CD8-positive, alpha-beta memory T cell (primary cell): ENCODE measurements at regions not wholly inside any gene's neighbourhood (a gene's known extent, or its start where the extent isn't known, plus 50 kb on each side); places are given as distances from the start of the nearest gene placed in this dataset.
A peak's percentile ranks its signal among the peaks of the same experiment; 100 is the strongest.

ENCODE experiments used
- CTCF ChIA-PET: fragments of 350-600 bp; sonication (Branson Sonifier 250); formaldehyde crosslinking; loops from one replicate; lab custom pipeline; 2021; ENCODE audit warnings: antibody characterized with exemption; lab: Charles Lee
- POLR2A ChIA-PET: fragments of 350-600 bp; sonication (Branson Sonifier 250); formaldehyde crosslinking; loops from one replicate; lab custom pipeline; 2021; ENCODE audit warnings: antibody characterized with exemption; lab: Charles Lee
- DNase-seq, 5 donors: peaks; one replicate each; pipeline versions ENCODE4 v3.0.0 to v3.0.0-alpha.2; 2020 to 2022; ENCODE audit warnings: mixed read lengths in 1 of 5
- H3K27ac ChIP-seq: one replicate; pipeline ENCODE4 v1.7.0; 2013; ENCODE audit warnings: low read depth, mild to moderate bottlenecking, low read length, moderate library complexity
- H3K27me3 ChIP-seq: 2 replicates; pipeline ENCODE4 v1.7.0; 2013; ENCODE audit warnings: low read length, mild to moderate bottlenecking; ENCODE audit not compliant: insufficient read depth, poor library complexity, severe bottlenecking
- H3K36me3 ChIP-seq: 2 replicates; pipeline ENCODE4 v1.7.0; 2013; ENCODE audit warnings: mild to moderate bottlenecking, low read length, moderate library complexity; ENCODE audit not compliant: insufficient read depth
- H3K4me1 ChIP-seq: 2 replicates; pipeline ENCODE4 v1.7.0; 2013; ENCODE audit warnings: mild to moderate bottlenecking, low read length, moderate library complexity; ENCODE audit not compliant: insufficient read depth
- H3K4me3 ChIP-seq: 2 replicates; pipeline ENCODE4 v1.7.0; 2013; ENCODE audit warnings: mild to moderate bottlenecking, low read length
- H3K9me3 ChIP-seq: 2 replicates; pipeline ENCODE4 v1.7.0; 2013; ENCODE audit warnings: mild to moderate bottlenecking, low read length
- H3K27ac Mint-ChIP-seq, 8 donors: one replicate each; pipeline ENCODE4 v1.8.0; 2020 to 2021; ENCODE audit warnings: mixed read lengths in 8 of 8, mild to moderate bottlenecking in 6 of 8, inconsistent platforms in 3 of 8, moderate library complexity in 3 of 8
- H3K27me3 Mint-ChIP-seq, 2 donors: one replicate each; pipeline ENCODE4 v1.8.0; 2020 to 2021; ENCODE audit warnings: mixed read lengths in 2 of 2, mild to moderate bottlenecking in 1 of 2, moderate library complexity in 1 of 2
- H3K36me3 Mint-ChIP-seq, 3 donors: one replicate each; pipeline ENCODE4 v1.8.0; 2020 to 2021; ENCODE audit warnings: mixed read lengths in 3 of 3, inconsistent platforms in 1 of 3, mild to moderate bottlenecking in 1 of 3
- H3K4me1 Mint-ChIP-seq, 3 donors: one replicate each; pipeline ENCODE4 v1.8.0; 2020 to 2021; ENCODE audit warnings: mixed read lengths in 3 of 3, inconsistent platforms in 1 of 3, mild to moderate bottlenecking in 1 of 3
- H3K4me3 Mint-ChIP-seq, 7 donors: one replicate each; pipeline ENCODE4 v1.8.0; 2020 to 2021; ENCODE audit warnings: mixed read lengths in 7 of 7, mild to moderate bottlenecking in 6 of 7, moderate library complexity in 4 of 7, inconsistent platforms in 2 of 7
- H3K9me3 Mint-ChIP-seq, 5 donors: one replicate each; pipeline ENCODE4 v1.8.0; 2020 to 2022; ENCODE audit warnings: mixed read lengths in 5 of 5, mild to moderate bottlenecking in 3 of 5, moderate library complexity in 2 of 5, inconsistent platforms in 1 of 5

DNA sequence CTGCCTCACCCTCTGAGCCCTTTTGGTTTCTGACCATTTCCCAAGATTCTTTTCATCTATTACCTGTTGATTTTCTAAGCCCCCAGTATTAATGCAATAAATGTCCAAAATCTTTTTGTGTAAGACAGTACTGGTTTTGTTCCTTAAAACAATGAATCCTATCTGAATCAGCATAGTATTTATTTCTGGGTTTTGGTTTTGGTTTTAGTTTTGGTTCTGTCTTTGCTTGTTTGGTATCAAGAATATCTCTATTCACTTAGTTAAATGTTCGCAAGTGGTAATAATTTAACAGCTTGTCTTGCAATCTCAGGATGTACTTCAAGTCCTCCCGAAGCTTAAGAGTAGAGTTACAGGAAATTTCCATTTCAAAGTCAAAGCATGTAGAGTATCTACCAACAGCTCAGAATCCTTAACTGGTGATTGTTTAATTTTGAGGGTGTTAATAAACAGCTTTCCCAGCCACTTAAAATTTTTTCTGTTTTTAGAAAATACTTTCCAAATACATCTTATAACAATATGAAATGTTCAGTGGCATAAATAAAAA, 67.7 kb upstream of the NEDD4L start:
- Mint-ChIP-seq H3K9me3 (no peaks in the 10 kb centered on the region), H3K27me3 (peaks cover 9 to 11% of the 10 kb centered on the region in 2 donors), H3K36me3 (no peaks in the 10 kb centered on the region), H3K4me3 (no peak overlapping the region), H3K4me1 (no peaks in the 10 kb centered on the region), H3K27ac (no peak overlapping the region)
- H3K27ac ChIP-seq: no peak overlapping the region
- POLR2A ChIA-PET: no interaction called here
- H3K4me1 ChIP-seq: no peaks in the 10 kb centered on the region
- H3K36me3 ChIP-seq: no peaks in the 10 kb centered on the region
- no peak overlapping the region for H3K4me3 ChIP-seq
- H3K27me3 ChIP-seq: no peaks in the 10 kb centered on the region
- DNase-seq: no peak
- CTCF ChIA-PET: no interaction called here
- no peaks in the 10 kb centered on the region for H3K9me3 ChIP-seq

DNA sequence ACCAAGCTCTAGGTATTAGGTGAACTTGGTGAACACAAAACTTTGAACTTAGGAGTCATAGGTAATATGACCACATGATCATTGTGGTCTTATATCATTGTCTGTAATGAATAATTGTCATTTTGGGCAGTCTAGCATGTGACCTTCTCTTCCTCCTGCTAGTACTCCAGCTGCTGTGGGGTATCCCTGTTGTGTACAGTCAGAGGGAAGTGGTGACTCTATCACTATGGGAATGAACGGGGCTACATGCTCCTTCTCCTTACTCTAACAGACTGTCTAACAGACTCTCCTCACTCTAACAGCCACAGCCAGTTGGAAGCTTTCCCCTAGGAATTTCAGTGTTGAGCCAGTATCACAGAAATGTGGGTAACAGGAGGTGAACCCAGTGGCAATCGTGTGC, 68.2 kb upstream of the NEDD4L start:
- Mint-ChIP-seq H3K27me3 (peaks cover 9 to 12% of the 10 kb centered on the region in 2 donors), H3K36me3 (no peaks in the 10 kb centered on the region), H3K9me3 (no peaks in the 10 kb centered on the region), H3K4me3 (no peak overlapping the region), H3K4me1 (no peaks in the 10 kb centered on the region), H3K27ac (no peak overlapping the region)
- ChIA-PET POLR2A (no interaction called here), CTCF (no interaction called here)
- Histone ChIP-seq H3K4me3 (no peak overlapping the region), H3K4me1 (no peaks in the 10 kb centered on the region), H3K27me3 (no peaks in the 10 kb centered on the region), H3K36me3 (no peaks in the 10 kb centered on the region), H3K27ac (no peak overlapping the region), H3K9me3 (no peaks in the 10 kb centered on the region)
- DNase-seq: no peak

DNA sequence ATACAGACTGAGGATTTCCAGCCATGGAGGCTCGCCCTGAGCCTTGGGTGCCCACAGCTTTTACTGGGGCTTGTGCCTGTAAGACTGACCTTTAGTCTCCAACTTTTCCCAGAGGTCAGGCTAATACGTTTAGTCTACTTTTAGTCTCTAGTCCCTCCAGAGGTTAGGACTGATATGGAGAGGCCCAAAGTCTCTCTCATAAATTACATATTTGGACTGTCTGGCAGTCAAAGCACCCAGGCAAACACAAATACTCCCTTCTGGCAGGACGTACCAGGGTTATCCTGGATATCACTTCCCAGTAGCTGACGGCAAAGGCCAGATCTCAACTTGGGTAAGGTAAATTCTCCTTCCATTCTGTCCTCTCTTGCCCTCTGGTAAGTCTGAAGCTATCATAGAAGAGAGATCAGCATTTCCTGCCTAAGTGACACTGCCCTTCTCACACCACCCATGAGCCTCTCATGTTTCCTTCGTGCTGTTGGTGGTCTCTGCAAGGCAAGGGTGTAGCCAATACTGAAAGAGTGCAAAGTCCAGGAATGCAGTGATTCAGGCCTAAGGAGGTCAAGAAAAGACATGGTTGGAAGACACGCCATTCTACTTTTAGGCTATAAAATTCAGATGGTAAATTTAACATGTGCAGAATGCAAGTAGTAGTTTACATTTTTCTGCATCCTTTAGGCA, 69.3 kb upstream of the NEDD4L start:
- H3K4me3 Mint-ChIP-seq: no peak overlapping the region
- no peak overlapping the region for H3K27ac ChIP-seq
- no peak overlapping the region for H3K4me3 ChIP-seq
- CTCF ChIA-PET: no interaction called here
- POLR2A ChIA-PET: no interaction called here
- H3K36me3 ChIP-seq: no peaks in the 10 kb centered on the region
- H3K4me1 Mint-ChIP-seq: no peaks in the 10 kb centered on the region
- peaks cover 9 to 14% of the 10 kb centered on the region in 2 donors for H3K27me3 Mint-ChIP-seq
- no peaks in the 10 kb centered on the region for H3K4me1 ChIP-seq
- H3K36me3 Mint-ChIP-seq: no peaks in the 10 kb centered on the region
- no peaks in the 10 kb centered on the region for H3K9me3 Mint-ChIP-seq
- H3K27ac Mint-ChIP-seq: no peak overlapping the region
- H3K9me3 ChIP-seq: no peaks in the 10 kb centered on the region
- no peaks in the 10 kb centered on the region for H3K27me3 ChIP-seq
- no peak for DNase-seq

DNA sequence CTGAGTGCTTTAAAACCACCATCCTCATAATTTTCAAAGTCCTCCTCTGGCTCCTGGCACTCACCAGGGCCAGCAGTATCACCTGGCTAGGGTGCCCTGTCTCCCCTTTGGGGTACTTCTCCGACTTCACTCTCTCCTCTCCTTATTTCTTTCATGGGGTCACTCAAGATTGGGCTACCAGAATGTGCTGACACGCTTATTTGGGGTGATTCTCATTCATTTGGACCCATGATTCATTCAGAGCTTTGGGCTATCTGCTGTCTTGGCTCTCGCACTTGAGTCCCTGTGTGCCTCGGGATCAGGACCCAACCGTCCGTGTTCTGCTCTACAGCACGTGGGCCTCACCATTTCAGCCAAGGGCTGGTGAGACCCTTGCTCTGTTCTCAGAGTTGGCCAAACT, 70.1 kb upstream of the NEDD4L start:
- no peaks in the 10 kb centered on the region for H3K4me1 ChIP-seq
- no peak overlapping the region for H3K4me3 ChIP-seq
- Mint-ChIP-seq H3K9me3 (no peaks in the 10 kb centered on the region), H3K27me3 (peaks cover 9 to 14% of the 10 kb centered on the region in 2 donors), H3K4me3 (no peak overlapping the region), H3K4me1 (no peaks in the 10 kb centered on the region), H3K27ac (peak overlapping the region in 1 of 8 donors; percentile 23), H3K36me3 (no peaks in the 10 kb centered on the region)
- no peaks in the 10 kb centered on the region for H3K27me3 ChIP-seq
- no peak for DNase-seq
- no peaks in the 10 kb centered on the region for H3K9me3 ChIP-seq
- ChIA-PET CTCF (no interaction called here), POLR2A (no interaction called here)
- H3K36me3 ChIP-seq: no peaks in the 10 kb centered on the region
- no peak overlapping the region for H3K27ac ChIP-seq

DNA sequence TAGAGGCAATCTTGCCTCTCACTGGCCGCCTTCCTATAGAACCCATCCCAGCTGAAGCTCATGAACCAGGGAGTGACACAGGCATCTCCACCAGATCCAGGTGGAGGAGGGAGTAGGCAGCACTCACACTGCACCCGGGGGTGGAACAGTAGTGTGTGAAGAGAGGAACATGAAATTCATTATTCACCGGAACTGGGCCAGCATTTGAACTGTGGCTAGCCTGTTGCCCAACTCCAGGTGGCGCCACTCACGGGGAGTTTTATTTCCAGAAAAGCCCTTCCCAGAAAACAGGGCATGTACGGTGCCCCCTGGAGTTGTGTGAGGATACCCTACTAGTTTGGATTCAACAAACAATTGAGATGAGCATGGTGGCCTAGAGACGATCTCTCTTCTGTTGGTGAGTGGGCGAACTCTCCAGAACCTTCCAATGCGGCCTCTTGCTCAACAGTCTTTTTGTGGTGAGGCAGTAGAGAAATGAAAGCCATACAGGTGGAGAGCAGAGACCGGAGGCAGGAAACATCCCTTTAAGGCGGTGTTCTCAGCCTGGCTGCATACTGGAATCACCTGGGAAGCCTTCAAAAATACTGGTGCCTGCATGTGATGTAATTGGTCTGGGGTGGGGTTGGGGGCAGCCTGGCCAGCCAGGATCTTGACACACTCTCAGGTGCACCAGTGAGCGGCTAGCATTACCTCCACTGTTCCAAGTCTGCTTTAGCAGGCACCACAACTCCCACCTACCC, 73.5 kb upstream of the NEDD4L start:
- POLR2A ChIA-PET: no interaction called here
- Mint-ChIP-seq H3K4me1 (no peaks in the 10 kb centered on the region), H3K27ac (peak overlapping the region in 1 of 8 donors; percentile 31)

DNA sequence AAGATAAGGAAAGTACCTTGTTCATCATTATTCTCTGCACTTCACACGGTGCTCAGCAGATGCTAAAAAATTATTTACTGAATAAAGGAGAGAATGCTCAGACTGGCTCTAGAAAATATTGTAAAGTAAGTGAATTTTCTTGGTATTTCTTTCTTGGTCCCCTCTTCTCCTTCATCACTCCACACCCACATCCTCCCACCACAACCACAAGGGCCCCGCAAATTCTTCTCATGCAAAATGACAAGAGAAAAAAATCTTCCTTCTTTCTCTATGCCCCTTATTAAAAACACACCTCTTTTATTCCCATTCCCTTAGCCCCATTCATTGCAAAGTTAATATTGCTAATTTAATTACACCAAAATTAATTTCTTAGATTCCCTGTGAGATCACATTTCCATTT, 74.2 kb upstream of the NEDD4L start:
- H3K9me3 ChIP-seq: no peaks in the 10 kb centered on the region
- H3K27ac Mint-ChIP-seq: no peak overlapping the region
- peaks cover 0 to 7% of the 10 kb centered on the region in 2 donors for H3K27me3 Mint-ChIP-seq
- DNase-seq: no peak
- no peaks in the 10 kb centered on the region for H3K9me3 Mint-ChIP-seq
- no peak overlapping the region for H3K27ac ChIP-seq
- no peaks in the 10 kb centered on the region for H3K36me3 Mint-ChIP-seq
- no peaks in the 10 kb centered on the region for H3K36me3 ChIP-seq
- no peak overlapping the region for H3K4me3 ChIP-seq
- POLR2A ChIA-PET: no interaction called here
- CTCF ChIA-PET: no interaction called here
- H3K4me1 Mint-ChIP-seq: no peaks in the 10 kb centered on the region
- no peak overlapping the region for H3K4me3 Mint-ChIP-seq
- no peaks in the 10 kb centered on the region for H3K27me3 ChIP-seq
- no peaks in the 10 kb centered on the region for H3K4me1 ChIP-seq

More for the DNA sequence above, 73.5 kb upstream of the NEDD4L start:
- no peak for DNase-seq
- H3K27ac ChIP-seq: no peak overlapping the region
- H3K36me3 ChIP-seq: no peaks in the 10 kb centered on the region
- CTCF ChIA-PET: no interaction called here
- H3K9me3 ChIP-seq: no peaks in the 10 kb centered on the region
- no peak overlapping the region for H3K4me3 ChIP-seq
- Mint-ChIP-seq H3K36me3 (no peaks in the 10 kb centered on the region), H3K27me3 (peaks cover 0 to 7% of the 10 kb centered on the region in 2 donors), H3K9me3 (no peaks in the 10 kb centered on the region), H3K4me3 (no peak overlapping the region)
- no peaks in the 10 kb centered on the region for H3K27me3 ChIP-seq
- no peaks in the 10 kb centered on the region for H3K4me1 ChIP-seq

DNA sequence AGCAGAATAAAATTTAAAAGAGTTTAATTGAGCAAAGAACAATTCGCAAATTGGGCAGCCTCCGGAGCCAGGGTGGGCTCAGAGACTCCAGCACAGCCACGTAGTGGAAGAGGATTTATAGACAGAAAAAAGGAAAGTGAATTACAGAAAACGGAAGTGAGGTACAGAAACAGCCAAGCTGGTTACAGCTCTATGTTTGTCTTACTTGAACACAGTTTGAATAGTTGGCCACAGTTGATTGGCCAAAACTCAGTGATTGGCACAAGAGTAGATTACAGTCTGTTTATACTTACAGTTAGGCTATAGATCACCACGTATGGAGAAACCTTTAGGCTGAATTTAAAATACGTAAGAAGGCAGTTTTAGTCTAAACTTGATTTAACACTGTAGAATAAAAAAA, 78.8 kb upstream of the NEDD4L start:
- Histone ChIP-seq H3K4me3 (no peak overlapping the region), H3K9me3 (no peaks in the 10 kb centered on the region), H3K27ac (no peak overlapping the region), H3K27me3 (no peaks in the 10 kb centered on the region), H3K4me1 (no peaks in the 10 kb centered on the region), H3K36me3 (no peaks in the 10 kb centered on the region)
- H3K9me3 Mint-ChIP-seq: no peaks in the 10 kb centered on the region
- H3K36me3 Mint-ChIP-seq: no peaks in the 10 kb centered on the region
- no peaks in the 10 kb centered on the region for H3K4me1 Mint-ChIP-seq
- DNase-seq: no peak
- no peak overlapping the region for H3K4me3 Mint-ChIP-seq
- CTCF ChIA-PET: no interaction called here
- POLR2A ChIA-PET: no interaction called here
- H3K27ac Mint-ChIP-seq: no peak overlapping the region
- H3K27me3 Mint-ChIP-seq: peaks cover 0 to 6% of the 10 kb centered on the region in 2 donors

DNA sequence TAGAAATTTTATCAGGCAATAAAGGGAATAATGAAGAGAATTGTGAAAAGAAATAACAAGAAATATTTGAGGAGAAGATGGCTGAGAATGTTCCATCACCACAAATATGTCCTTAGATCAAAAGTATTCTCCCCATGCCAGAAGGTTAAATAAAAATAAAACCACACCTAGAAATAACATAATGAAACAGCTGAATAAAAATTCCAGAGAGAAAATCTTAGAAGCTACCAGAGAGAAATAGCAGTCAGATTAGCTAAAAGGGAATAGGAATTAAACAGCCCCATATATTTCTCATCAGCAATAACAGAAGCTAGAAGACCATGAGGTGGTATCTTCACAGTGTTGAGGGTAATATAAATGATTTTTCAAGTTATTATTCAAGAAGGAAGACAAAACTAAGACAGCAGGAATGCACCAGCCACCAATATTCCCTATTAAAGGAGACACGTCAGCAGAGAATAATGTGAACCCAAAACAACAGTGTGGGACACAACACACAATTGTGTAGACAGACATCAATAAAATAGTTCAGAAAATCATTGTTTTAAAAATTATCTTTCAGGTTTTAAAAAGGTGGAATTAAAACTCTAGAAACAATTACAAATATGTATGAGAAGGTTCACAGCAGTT, 82.0 kb upstream of the NEDD4L start:
- no peak overlapping the region for H3K27ac Mint-ChIP-seq
- H3K9me3 Mint-ChIP-seq: no peaks in the 10 kb centered on the region
- Histone ChIP-seq H3K9me3 (no peaks in the 10 kb centered on the region), H3K4me1 (no peaks in the 10 kb centered on the region), H3K36me3 (no peaks in the 10 kb centered on the region), H3K4me3 (no peak overlapping the region), H3K27me3 (no peaks in the 10 kb centered on the region), H3K27ac (no peak overlapping the region)
- CTCF ChIA-PET: no interaction called here
- POLR2A ChIA-PET: no interaction called here
- H3K4me1 Mint-ChIP-seq: no peaks in the 10 kb centered on the region
- H3K36me3 Mint-ChIP-seq: no peaks in the 10 kb centered on the region
- H3K27me3 Mint-ChIP-seq: peaks cover 0 to 16% of the 10 kb centered on the region in 2 donors
- H3K4me3 Mint-ChIP-seq: no peak overlapping the region
- no peak for DNase-seq
